ENCODE measurements at regions not wholly inside any gene's neighbourhood (a gene's known extent, or its start where the extent isn't known, plus 50 kb on each side); places are given as distances from the start of the nearest gene placed in this dataset.

DNA sequence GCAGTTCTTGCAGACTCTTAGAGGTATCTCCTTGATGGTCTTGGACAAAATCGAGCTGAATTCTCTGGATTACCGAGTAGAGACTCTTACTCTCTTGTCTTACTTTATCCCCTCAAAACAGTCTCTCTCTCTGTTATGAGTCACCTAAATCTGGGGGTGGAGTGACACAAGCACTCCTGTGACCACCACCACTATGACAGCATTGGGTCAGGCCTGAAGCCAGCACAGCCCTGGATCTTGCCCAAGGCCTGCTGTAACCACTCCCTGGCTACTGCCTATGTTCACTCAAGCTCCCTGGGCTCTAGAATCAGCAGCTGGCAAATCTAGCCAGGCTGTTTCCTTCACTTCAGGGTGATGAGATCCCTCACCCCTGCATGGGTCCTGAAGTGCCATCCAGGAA lies 662.5 kb downstream of the LUZP2 start:
- TF ChIP-seq, protein P1, sequence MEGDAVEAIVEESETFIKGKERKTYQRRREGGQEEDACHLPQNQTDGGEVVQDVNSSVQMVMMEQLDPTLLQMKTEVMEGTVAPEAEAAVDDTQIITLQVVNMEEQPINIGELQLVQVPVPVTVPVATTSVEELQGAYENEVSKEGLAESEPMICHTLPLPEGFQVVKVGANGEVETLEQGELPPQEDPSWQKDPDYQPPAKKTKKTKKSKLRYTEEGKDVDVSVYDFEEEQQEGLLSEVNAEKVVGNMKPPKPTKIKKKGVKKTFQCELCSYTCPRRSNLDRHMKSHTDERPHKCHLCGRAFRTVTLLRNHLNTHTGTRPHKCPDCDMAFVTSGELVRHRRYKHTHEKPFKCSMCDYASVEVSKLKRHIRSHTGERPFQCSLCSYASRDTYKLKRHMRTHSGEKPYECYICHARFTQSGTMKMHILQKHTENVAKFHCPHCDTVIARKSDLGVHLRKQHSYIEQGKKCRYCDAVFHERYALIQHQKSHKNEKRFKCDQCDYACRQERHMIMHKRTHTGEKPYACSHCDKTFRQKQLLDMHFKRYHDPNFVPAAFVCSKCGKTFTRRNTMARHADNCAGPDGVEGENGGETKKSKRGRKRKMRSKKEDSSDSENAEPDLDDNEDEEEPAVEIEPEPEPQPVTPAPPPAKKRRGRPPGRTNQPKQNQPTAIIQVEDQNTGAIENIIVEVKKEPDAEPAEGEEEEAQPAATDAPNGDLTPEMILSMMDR (IDR thresholded peaks at IDR 0.05; ENCODE audit: control extremely low read depth, extremely low read depth), result no peak
- DNase-seq (no peak), ATAC-seq (ENCODE audit: insufficient read depth, low FRiP score) (no peak)
- H3K27ac ChIP-seq (ENCODE audit: low read depth in 1 of 2, low read length in 1 of 2), result no peak overlapping the region
- H3K9me3 ChIP-seq (ENCODE audit: control insufficient read depth in 4 of 4, insufficient read depth in 3 of 4, low read length in 3 of 4), result peaks cover 0 to 4% (median 1%) of the 10 kb centered on the region in 4 donors
- H3K4me3 ChIP-seq, result no peak overlapping the region
- H3K36me3 ChIP-seq (ENCODE audit: control insufficient read depth in 4 of 4, insufficient read depth in 4 of 4, low read length in 4 of 4), result no peaks in the 10 kb centered on the region
- no peak overlapping the region for H3K9ac ChIP-seq (ENCODE audit: insufficient read depth in 1 of 2, low read length in 2 of 2)
- WGBS, 2 donors, result 90 to 94% methylated on average over 2 of the region's 2 CpGs
- no peaks in the 10 kb centered on the region for H3K27me3 ChIP-seq (ENCODE audit: control insufficient read depth in 3 of 3, insufficient read depth in 3 of 3, low read length in 2 of 3)
- H3K4me1 ChIP-seq (ENCODE audit: control insufficient read depth in 5 of 5, insufficient read depth in 5 of 5, low read length in 5 of 5), result no peaks in the 10 kb centered on the region

DNA sequence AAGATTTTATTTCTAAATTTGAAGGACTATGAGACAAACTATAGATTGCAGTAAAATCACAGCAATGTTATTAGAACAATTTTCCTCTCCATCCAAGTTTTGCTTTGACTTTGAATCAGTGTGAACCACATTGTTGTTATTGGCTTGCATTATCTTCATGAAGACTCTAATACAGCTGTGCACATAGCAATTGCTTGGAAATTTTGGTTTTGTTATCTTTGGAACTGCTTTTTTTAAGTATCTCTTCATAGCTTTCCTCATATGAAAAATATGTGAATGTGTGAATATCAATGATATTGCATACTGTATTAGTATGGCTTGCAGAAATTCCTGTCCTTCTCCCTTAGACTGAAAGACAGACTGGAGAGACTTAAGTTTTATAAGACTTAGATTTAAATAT lies 666.6 kb downstream of the LUZP2 start:
- DNase-seq, result peak in 1 of 3 donors; percentile 6
- Histone ChIP-seq H3K4me1 (ENCODE audit: control insufficient read depth in 5 of 5, insufficient read depth in 5 of 5, low read length in 5 of 5) (no peaks in the 10 kb centered on the region), H3K27me3 (ENCODE audit: control insufficient read depth in 3 of 3, insufficient read depth in 3 of 3, low read length in 2 of 3) (no peaks in the 10 kb centered on the region), H3K4me3 (no peak overlapping the region), H3K9me3 (ENCODE audit: control insufficient read depth in 4 of 4, insufficient read depth in 3 of 4, low read length in 3 of 4) (peaks cover 0 to 5% (median 2%) of the 10 kb centered on the region in 4 donors), H3K9ac (ENCODE audit: insufficient read depth in 1 of 2, low read length in 2 of 2) (no peak overlapping the region), H3K36me3 (ENCODE audit: control insufficient read depth in 4 of 4, insufficient read depth in 4 of 4, low read length in 4 of 4) (no peaks in the 10 kb centered on the region), H3K27ac (ENCODE audit: low read depth in 1 of 2, low read length in 1 of 2) (no peak overlapping the region)
- ATAC-seq (ENCODE audit: insufficient read depth, low FRiP score), result no peak
- TF ChIP-seq, protein P1 (IDR thresholded peaks at IDR 0.05; ENCODE audit: control extremely low read depth, extremely low read depth), result no peak

DNA sequence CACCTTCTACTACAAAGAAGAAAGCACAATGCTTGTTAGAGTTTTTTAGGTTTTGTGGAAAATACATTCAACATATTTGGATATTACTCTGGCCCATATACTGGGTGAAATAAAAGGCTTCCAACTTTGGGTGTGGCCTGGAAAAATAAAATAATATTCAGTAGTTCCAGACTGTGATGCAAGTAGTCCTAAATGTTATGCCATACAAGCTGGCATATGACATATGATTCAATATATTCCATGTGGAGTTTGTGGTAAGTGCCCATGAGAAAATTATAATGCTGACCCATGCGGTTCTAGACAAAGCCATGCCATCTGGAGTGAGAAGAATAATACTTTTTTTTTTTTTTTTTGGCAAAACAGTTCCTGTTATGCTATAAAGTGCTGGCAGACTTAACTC lies 683.3 kb downstream of the LUZP2 start:
- H3K27me3 ChIP-seq (ENCODE audit: control insufficient read depth in 3 of 3, insufficient read depth in 3 of 3, low read length in 2 of 3), result no peaks in the 10 kb centered on the region
- DNase-seq, result no peak
- H3K4me1 ChIP-seq (ENCODE audit: control insufficient read depth in 5 of 5, insufficient read depth in 5 of 5, low read length in 5 of 5), result no peaks in the 10 kb centered on the region
- TF ChIP-seq, protein P1 (IDR thresholded peaks at IDR 0.05; ENCODE audit: control extremely low read depth, extremely low read depth), result no peak
- no peaks in the 10 kb centered on the region for H3K9me3 ChIP-seq (ENCODE audit: control insufficient read depth in 4 of 4, insufficient read depth in 3 of 4, low read length in 3 of 4)
- no peak overlapping the region for H3K27ac ChIP-seq (ENCODE audit: low read depth in 1 of 2, low read length in 1 of 2)
- H3K36me3 ChIP-seq (ENCODE audit: control insufficient read depth in 4 of 4, insufficient read depth in 4 of 4, low read length in 4 of 4), result no peaks in the 10 kb centered on the region
- ATAC-seq (ENCODE audit: insufficient read depth, low FRiP score), result no peak
- no peak overlapping the region for H3K4me3 ChIP-seq
- H3K9ac ChIP-seq (ENCODE audit: insufficient read depth in 1 of 2, low read length in 2 of 2), result no peak overlapping the region
- 61 to 70% methylated on average over 1 of the region's 1 CpG for WGBS, 2 donors

DNA sequence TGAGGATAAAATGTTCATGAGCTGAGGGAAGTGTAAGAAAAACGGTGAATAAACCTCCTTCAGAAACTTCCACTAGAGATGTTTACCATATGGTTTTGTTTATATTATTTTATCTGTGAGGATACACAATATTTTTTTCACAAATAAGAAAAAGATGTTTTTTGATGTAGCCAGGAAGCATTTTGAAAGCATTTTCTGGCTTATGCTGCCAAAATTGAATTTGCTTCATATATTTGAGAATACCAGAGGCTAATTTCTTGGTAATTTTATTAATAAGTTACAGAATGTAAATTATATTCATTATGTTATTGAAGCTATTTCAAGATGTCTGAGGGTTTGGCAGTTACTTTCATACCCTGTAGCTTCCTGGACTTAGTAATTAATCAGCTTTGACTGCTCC lies 686.6 kb downstream of the LUZP2 start:
- Histone ChIP-seq H3K27me3 (ENCODE audit: control insufficient read depth in 3 of 3, insufficient read depth in 3 of 3, low read length in 2 of 3) (no peaks in the 10 kb centered on the region), H3K9me3 (ENCODE audit: control insufficient read depth in 4 of 4, insufficient read depth in 3 of 4, low read length in 3 of 4) (no peaks in the 10 kb centered on the region), H3K27ac (ENCODE audit: low read depth in 1 of 2, low read length in 1 of 2) (no peak overlapping the region), H3K4me3 (no peak overlapping the region), H3K36me3 (ENCODE audit: control insufficient read depth in 4 of 4, insufficient read depth in 4 of 4, low read length in 4 of 4) (no peaks in the 10 kb centered on the region), H3K4me1 (ENCODE audit: control insufficient read depth in 5 of 5, insufficient read depth in 5 of 5, low read length in 5 of 5) (no peaks in the 10 kb centered on the region), H3K9ac (ENCODE audit: insufficient read depth in 1 of 2, low read length in 2 of 2) (no peak overlapping the region)
- TF ChIP-seq, protein P1 (IDR thresholded peaks at IDR 0.05; ENCODE audit: control extremely low read depth, extremely low read depth), result no peak
- 67 to 71% methylated on average over 1 of the region's 1 CpG for WGBS, 2 donors
- ATAC-seq (ENCODE audit: insufficient read depth, low FRiP score) (no peak), DNase-seq (peak in 2 of 3 donors; percentile 40 to 58)
